Astrocyte (in vitro differentiated cells and primary cell): ENCODE measurements at regions not wholly inside any gene's neighbourhood (a gene's known extent, or its start where the extent isn't known, plus 50 kb on each side); places are given as distances from the start of the nearest gene placed in this dataset.

Experiments
- DNase-seq: peaks from one replicate; pipeline ENCODE4 v3.0.0-alpha.2; 2010; ENCODE audit warnings: low read depth
- FAIRE-seq: peaks from 2 replicates; lab custom pipeline; 2011; peaks lifted over from hg19 to GRCh38; lab: Jason Lieb, UNC
- H2AFZ ChIP-seq: 2 replicates; pipeline ENCODE4 v1.6.0; 2012; ENCODE audit warnings: low read depth, low read length, inconsistent platforms
- H3K27ac ChIP-seq: 2 replicates; pipeline ENCODE4 v1.5.1; 2011; ENCODE audit warnings: low read depth, low read length, inconsistent platforms
- H3K27me3 ChIP-seq: 2 replicates; pipeline ENCODE4 v1.6.0; 2011; ENCODE audit warnings: low read length, inconsistent platforms; ENCODE audit not compliant: insufficient read depth
- H3K36me3 ChIP-seq: 2 replicates; pipeline ENCODE4 v1.5.1; 2011; ENCODE audit warnings: low read length, inconsistent platforms; ENCODE audit not compliant: insufficient read depth
- H3K4me1 ChIP-seq: 2 replicates; pipeline ENCODE4 v1.5.1; 2011; ENCODE audit warnings: low read length, inconsistent platforms; ENCODE audit not compliant: insufficient read depth
- H3K4me2 ChIP-seq: 2 replicates; pipeline ENCODE4 v1.6.0; 2012; ENCODE audit warnings: low read length, inconsistent platforms
- H3K4me3 ChIP-seq: 2 replicates; pipeline ENCODE4 v1.5.1; 2011; ENCODE audit warnings: low read depth, mild to moderate bottlenecking, low read length, inconsistent platforms; ENCODE audit not compliant: insufficient read depth
- H3K79me2 ChIP-seq: 2 replicates; pipeline ENCODE4 v1.6.0; 2012; ENCODE audit warnings: mild to moderate bottlenecking, low read length, inconsistent platforms; ENCODE audit not compliant: insufficient read depth
- H3K9ac ChIP-seq: 2 replicates; pipeline ENCODE4 v1.6.0; 2012; ENCODE audit warnings: mild to moderate bottlenecking, low read length, inconsistent platforms
- H3K9me3 ChIP-seq: 2 replicates; pipeline ENCODE4 v1.5.1; 2012; ENCODE audit warnings: low read depth, mild to moderate bottlenecking, low read length, inconsistent platforms; ENCODE audit not compliant: insufficient read depth
- H4K20me1 ChIP-seq: 2 replicates; pipeline ENCODE4 v1.6.0; 2012; ENCODE audit warnings: low read length, inconsistent platforms; ENCODE audit not compliant: insufficient read depth
- H3K27ac Mint-ChIP-seq: one replicate; pipeline ENCODE4 v1.8.0; 2021; ENCODE audit warnings: mild to moderate bottlenecking, mixed read lengths; ENCODE audit not compliant: unreplicated experiment
- H3K27me3 Mint-ChIP-seq: one replicate; pipeline ENCODE4 v1.8.0; 2021; ENCODE audit warnings: low read depth, mixed read lengths; ENCODE audit not compliant: unreplicated experiment
- H3K36me3 Mint-ChIP-seq: one replicate; pipeline ENCODE4 v1.8.0; 2021; ENCODE audit warnings: low read depth, mixed read lengths; ENCODE audit not compliant: unreplicated experiment
- H3K4me1 Mint-ChIP-seq: one replicate; pipeline ENCODE4 v1.8.0; 2021; ENCODE audit warnings: low read depth, mixed read lengths; ENCODE audit not compliant: unreplicated experiment
- H3K4me3 Mint-ChIP-seq: one replicate; pipeline ENCODE4 v1.8.0; 2021; ENCODE audit warnings: mild to moderate bottlenecking, moderate library complexity, mixed read lengths; ENCODE audit not compliant: unreplicated experiment
- H3K9me3 Mint-ChIP-seq: one replicate; pipeline ENCODE4 v1.8.0; 2021; ENCODE audit warnings: mild to moderate bottlenecking, mixed read lengths; ENCODE audit not compliant: unreplicated experiment
- EZH2 ChIP-seq: IDR thresholded peaks from 2 replicates; pipeline ENCODE4 v1.6.1; 2012; ENCODE audit warnings: mild to moderate bottlenecking, low read length, inconsistent platforms; ENCODE audit not compliant: insufficient read depth
- TF ChIP-seq, protein P1 (sequence below): IDR thresholded peaks from 2 replicates; pipeline ENCODE4 v1.5.1; 2011; ENCODE audit warnings: low read depth, mild to moderate bottlenecking, inconsistent platforms, low read length, moderate library complexity; ENCODE audit not compliant: insufficient read depth

DNA sequence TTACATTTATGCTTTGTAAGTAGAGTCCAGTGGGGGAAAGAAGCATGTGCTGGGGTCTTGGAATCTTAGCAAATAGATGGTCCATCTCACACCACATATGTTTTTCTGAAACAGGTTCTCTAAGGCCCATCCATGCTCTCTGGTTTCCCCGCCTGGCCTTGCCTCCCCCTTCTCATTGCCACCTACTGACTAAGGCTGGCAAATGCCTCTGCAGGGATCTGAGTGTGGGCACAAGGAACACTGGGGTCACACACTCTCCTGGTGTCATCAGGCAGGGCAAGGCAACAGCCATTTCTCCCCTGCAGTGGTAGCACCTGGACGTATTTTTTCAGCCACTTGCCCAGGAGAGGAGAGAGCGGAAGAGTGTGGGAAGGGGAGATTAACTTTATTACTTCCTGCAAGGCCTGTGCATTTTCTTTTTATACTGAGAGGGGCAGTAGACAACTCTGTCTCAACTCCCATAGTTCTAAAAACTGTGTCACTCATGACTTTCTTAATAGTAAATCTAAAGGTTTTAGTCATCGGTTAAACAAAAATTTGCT is 804.2 kb upstream of the NECTIN3 start:
- no peak for FAIRE-seq

DNA sequence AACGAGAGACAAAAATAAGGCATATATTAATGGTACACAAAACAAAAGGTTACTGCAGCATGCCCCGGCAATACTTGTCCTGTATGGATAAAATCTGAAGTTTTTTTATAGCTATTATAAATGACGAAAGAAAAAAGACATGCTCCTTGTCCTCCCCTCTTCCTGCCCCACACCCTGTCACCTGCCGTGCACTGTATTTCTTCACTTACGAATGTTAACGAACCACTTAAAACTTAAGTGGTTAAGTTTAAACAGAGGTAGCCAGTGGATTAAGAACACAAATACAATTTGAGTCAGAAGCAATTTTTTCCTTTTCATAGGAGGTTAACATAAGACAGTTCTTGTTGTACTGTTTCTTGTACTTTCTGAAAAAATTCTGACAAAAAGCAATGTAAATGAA is 799.1 kb upstream of the NECTIN3 start:
- no peaks in the 10 kb centered on the region for H3K27me3 Mint-ChIP-seq
- Histone ChIP-seq H3K36me3 (no peaks in the 10 kb centered on the region), H3K4me1 (no peaks in the 10 kb centered on the region), H3K9ac (no peak overlapping the region), H2AFZ (no peak overlapping the region), H3K79me2 (no peaks in the 10 kb centered on the region), H4K20me1 (no peaks in the 10 kb centered on the region), H3K9me3 (no peaks in the 10 kb centered on the region), H3K4me2 (no peak overlapping the region), H3K4me3 (no peak overlapping the region), H3K27ac (no peak overlapping the region), H3K27me3 (no peaks in the 10 kb centered on the region)
- no peak overlapping the region for H3K27ac Mint-ChIP-seq
- no peaks in the 10 kb centered on the region for H3K4me1 Mint-ChIP-seq
- H3K9me3 Mint-ChIP-seq: no peaks in the 10 kb centered on the region
- no peaks in the 10 kb centered on the region for H3K36me3 Mint-ChIP-seq
- no peak for TF ChIP-seq EZH2
- no peak overlapping the region for H3K4me3 Mint-ChIP-seq
- FAIRE-seq (no peak), DNase-seq (no peak)

More for the DNA sequence above, 804.2 kb upstream of the NECTIN3 start:
- Histone ChIP-seq H3K36me3 (no peaks in the 10 kb centered on the region), H3K4me3 (no peak overlapping the region), H3K9me3 (no peaks in the 10 kb centered on the region), H3K27ac (no peak overlapping the region), H3K27me3 (no peaks in the 10 kb centered on the region), H3K79me2 (no peaks in the 10 kb centered on the region), H4K20me1 (no peaks in the 10 kb centered on the region), H3K9ac (no peak overlapping the region), H3K4me2 (no peak overlapping the region), H3K4me1 (no peaks in the 10 kb centered on the region), H2AFZ (no peak overlapping the region)
- peaks cover 2% of the 10 kb centered on the region for H3K4me1 Mint-ChIP-seq
- TF ChIP-seq EZH2: no peak
- TF ChIP-seq, protein P1, sequence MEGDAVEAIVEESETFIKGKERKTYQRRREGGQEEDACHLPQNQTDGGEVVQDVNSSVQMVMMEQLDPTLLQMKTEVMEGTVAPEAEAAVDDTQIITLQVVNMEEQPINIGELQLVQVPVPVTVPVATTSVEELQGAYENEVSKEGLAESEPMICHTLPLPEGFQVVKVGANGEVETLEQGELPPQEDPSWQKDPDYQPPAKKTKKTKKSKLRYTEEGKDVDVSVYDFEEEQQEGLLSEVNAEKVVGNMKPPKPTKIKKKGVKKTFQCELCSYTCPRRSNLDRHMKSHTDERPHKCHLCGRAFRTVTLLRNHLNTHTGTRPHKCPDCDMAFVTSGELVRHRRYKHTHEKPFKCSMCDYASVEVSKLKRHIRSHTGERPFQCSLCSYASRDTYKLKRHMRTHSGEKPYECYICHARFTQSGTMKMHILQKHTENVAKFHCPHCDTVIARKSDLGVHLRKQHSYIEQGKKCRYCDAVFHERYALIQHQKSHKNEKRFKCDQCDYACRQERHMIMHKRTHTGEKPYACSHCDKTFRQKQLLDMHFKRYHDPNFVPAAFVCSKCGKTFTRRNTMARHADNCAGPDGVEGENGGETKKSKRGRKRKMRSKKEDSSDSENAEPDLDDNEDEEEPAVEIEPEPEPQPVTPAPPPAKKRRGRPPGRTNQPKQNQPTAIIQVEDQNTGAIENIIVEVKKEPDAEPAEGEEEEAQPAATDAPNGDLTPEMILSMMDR: no peak
- H3K27me3 Mint-ChIP-seq: no peaks in the 10 kb centered on the region
- no peak overlapping the region for H3K27ac Mint-ChIP-seq
- no peaks in the 10 kb centered on the region for H3K36me3 Mint-ChIP-seq
- no peak for DNase-seq
- no peak overlapping the region for H3K4me3 Mint-ChIP-seq
- H3K9me3 Mint-ChIP-seq: no peaks in the 10 kb centered on the region

DNA sequence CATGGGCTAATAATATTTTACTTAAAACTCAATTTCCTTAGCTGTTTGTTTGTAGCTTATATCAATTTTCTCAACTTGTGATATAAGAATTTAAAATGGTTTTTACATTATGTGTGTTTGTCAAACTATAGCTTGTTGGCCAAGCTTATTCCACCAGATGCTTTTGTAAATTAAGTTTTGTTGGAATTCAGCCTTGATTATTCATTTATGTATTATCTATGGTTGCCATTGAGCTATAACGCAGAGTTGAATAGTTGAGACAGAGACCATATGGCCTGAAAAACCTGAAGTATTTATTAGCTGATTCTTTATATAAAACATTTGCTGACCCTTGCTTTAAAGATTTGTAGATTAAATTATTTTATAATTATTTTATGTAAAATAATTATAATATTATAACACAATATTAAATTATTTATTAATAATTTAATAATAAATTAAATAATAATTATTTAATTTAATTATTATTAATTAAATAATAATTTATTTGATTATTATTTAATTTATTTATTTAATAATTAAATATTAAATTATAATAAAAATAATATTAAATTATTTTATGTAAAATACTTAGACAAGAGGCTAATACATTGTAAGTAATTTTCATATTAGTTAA is 779.6 kb upstream of the NECTIN3 start:
- Mint-ChIP-seq H3K4me3 (no peak overlapping the region), H3K9me3 (peaks cover 13% of the 10 kb centered on the region), H3K27ac (no peak overlapping the region), H3K36me3 (no peaks in the 10 kb centered on the region), H3K27me3 (no peaks in the 10 kb centered on the region), H3K4me1 (peaks cover 9% of the 10 kb centered on the region)
- Histone ChIP-seq H4K20me1 (no peaks in the 10 kb centered on the region), H3K4me1 (peaks cover 5% of the 10 kb centered on the region), H3K4me3 (no peak overlapping the region), H3K27me3 (no peaks in the 10 kb centered on the region), H3K4me2 (no peak overlapping the region), H3K27ac (no peak overlapping the region), H3K79me2 (no peaks in the 10 kb centered on the region), H3K9me3 (no peaks in the 10 kb centered on the region), H3K36me3 (no peaks in the 10 kb centered on the region), H2AFZ (no peak overlapping the region), H3K9ac (no peak overlapping the region)
- DNase-seq (no peak), FAIRE-seq (no peak)
- TF ChIP-seq, protein P1: no peak
- no peak for TF ChIP-seq EZH2
